Neural cell (in vitro differentiated cells): ENCODE measurements at regions not wholly inside any gene's neighbourhood (a gene's known extent, or its start where the extent isn't known, plus 50 kb on each side); places are given as distances from the start of the nearest gene placed in this dataset.

Experiments used
- H2AFZ ChIP-seq: fragments of 200-600, 300-800 bp; sonication (generic), shearing (Covaris generic); 2 replicates; pipeline ENCODE4 v1.6.0; 2014; ENCODE audit warnings: low read depth, mild to moderate bottlenecking, antibody characterized with exemption, low read length, moderate library complexity
- H3F3A ChIP-seq: fragments of 200-600 bp; shearing (Covaris generic); 2 replicates; pipeline ENCODE4 v1.6.1; 2016; ENCODE audit warnings: mild to moderate bottlenecking, moderate library complexity, mixed read lengths, antibody characterized with exemption, low read length; ENCODE audit not compliant: insufficient read depth, poor library complexity, severe bottlenecking
- H3K27ac ChIP-seq: fragments of 200-600, 300-800 bp; sonication (generic), shearing (Covaris generic); 2 replicates; pipeline ENCODE4 v1.5.1; 2014; ENCODE audit warnings: mild to moderate bottlenecking, low read length, moderate library complexity
- H3K27me3 ChIP-seq: fragments of 300-800, 200-600 bp; sonication (generic), shearing (Covaris generic); 2 replicates; pipeline ENCODE4 v1.6.0; 2014; ENCODE audit warnings: mild to moderate bottlenecking, low read depth, low read length, moderate library complexity; ENCODE audit not compliant: insufficient read depth
- H3K36me3 ChIP-seq: fragments of 300-800, 200-600 bp; sonication (generic), shearing (Covaris generic); 2 replicates; pipeline ENCODE4 v1.5.1; 2014; ENCODE audit warnings: mild to moderate bottlenecking, antibody characterized with exemption, low read length, moderate library complexity; ENCODE audit not compliant: insufficient read depth
- H3K4me2 ChIP-seq: fragments of 300-800, 200-600 bp; sonication (generic), shearing (Covaris generic); 2 replicates; pipeline ENCODE4 v1.6.0; 2014; ENCODE audit warnings: mild to moderate bottlenecking, low read length
- H3K4me3 ChIP-seq: fragments of 300-800, 200-600 bp; sonication (generic), shearing (Covaris generic); 2 replicates; pipeline ENCODE4 v1.5.1; 2014; ENCODE audit warnings: mild to moderate bottlenecking, low read length, moderate library complexity
- H3K79me2 ChIP-seq: fragments of 200-600 bp; shearing (Covaris generic); replicated peaks from 2 replicates; pipeline ENCODE4 v1.6.0; 2014; ENCODE audit warnings: mild to moderate bottlenecking, low read length, moderate library complexity; ENCODE audit not compliant: insufficient read depth
- H3K9ac ChIP-seq: fragments of 300-800, 200-600 bp; sonication (generic), shearing (Covaris generic); 2 replicates; pipeline ENCODE4 v1.6.1; 2016; ENCODE audit warnings: mild to moderate bottlenecking, low read length, mixed read lengths
- H3K9me2 ChIP-seq: fragments of 200-600 bp; shearing (Covaris generic); 2 replicates; pipeline ENCODE4 v1.6.1; 2016; ENCODE audit warnings: mild to moderate bottlenecking, low read length, mixed read lengths; ENCODE audit not compliant: insufficient read depth
- H3K9me3 ChIP-seq: fragments of 200-600, 300-800 bp; sonication (generic), shearing (Covaris generic); 2 replicates; pipeline ENCODE4 v1.6.1; 2016; ENCODE audit warnings: mild to moderate bottlenecking, mixed run types, low read length, moderate library complexity, mixed read lengths
- H4K20me1 ChIP-seq: fragments of 200-600 bp; shearing (Covaris generic); 2 replicates; pipeline ENCODE4 v1.6.1; 2016; ENCODE audit warnings: mild to moderate bottlenecking, mixed run types; ENCODE audit not compliant: insufficient read depth
- CTCF ChIP-seq: fragments of 450-650 bp; IDR thresholded peaks from 2 replicates; pipeline ENCODE4 v1.5.1; 2014; ENCODE audit warnings: antibody characterized with exemption, mild to moderate bottlenecking, moderate library complexity; ENCODE audit not compliant: poor library complexity, severe bottlenecking
- EP300 ChIP-seq: fragments of 450-650 bp; conservative IDR thresholded peaks from 2 replicates; pipeline ENCODE4 v1.6.1; 2014; ENCODE audit warnings: antibody characterized with exemption, mild to moderate bottlenecking, moderate library complexity; ENCODE audit not compliant: poor library complexity, severe bottlenecking
- EZH2 ChIP-seq: fragments of 200-600, 300-800 bp; shearing (Covaris generic), sonication (generic); IDR thresholded peaks from 2 replicates; pipeline ENCODE4 v1.6.1; 2014; ENCODE audit warnings: antibody characterized with exemption, low read length, borderline replicate concordance, mild to moderate bottlenecking; ENCODE audit not compliant: insufficient read depth, poor library complexity, severe bottlenecking
- MXI1 ChIP-seq: fragments of 450-650 bp; conservative IDR thresholded peaks from 2 replicates; pipeline ENCODE4 v1.6.1; 2014; ENCODE audit warnings: antibody characterized with exemption, mild to moderate bottlenecking; ENCODE audit not compliant: poor library complexity, severe bottlenecking
- POLR2AphosphoS5 ChIP-seq: IDR thresholded peaks from 2 replicates; pipeline ENCODE4 v1.6.1; 2012
- RAD21 ChIP-seq: fragments of 450-650 bp; conservative IDR thresholded peaks from 2 replicates; pipeline ENCODE4 v1.6.1; 2014; ENCODE audit warnings: antibody characterized with exemption, mild to moderate bottlenecking, moderate library complexity
- REST ChIP-seq: IDR thresholded peaks from 2 replicates; pipeline ENCODE4 v1.6.1; 2012; ENCODE audit warnings: borderline replicate concordance
- SMC3 ChIP-seq: fragments of 450-650 bp; conservative IDR thresholded peaks from 2 replicates; pipeline ENCODE4 v1.6.1; 2014; ENCODE audit warnings: antibody characterized with exemption, mild to moderate bottlenecking, moderate library complexity; ENCODE audit not compliant: poor library complexity
- TAF1 ChIP-seq: IDR thresholded peaks from 2 replicates; pipeline ENCODE4 v1.6.1; 2012; ENCODE audit warnings: low read depth

- no peak overlapping the region for H3K27ac ChIP-seq
- H3K36me3 ChIP-seq, result no peaks in the 10 kb centered on the region
- H2AFZ ChIP-seq, result no peak overlapping the region
- H3K4me2 ChIP-seq, result no peak overlapping the region
- no peak for TF ChIP-seq TAF1
- TF ChIP-seq EZH2, result no peak
- TF ChIP-seq CTCF, result peak; percentile 42
- H3K9ac ChIP-seq, result no peak overlapping the region
- no peaks in the 10 kb centered on the region for H3K27me3 ChIP-seq
- H3K4me3 ChIP-seq, result no peak overlapping the region
- no peaks in the 10 kb centered on the region for H3K79me2 ChIP-seq
- H3K9me3 ChIP-seq, result no peaks in the 10 kb centered on the region
- no peaks in the 10 kb centered on the region for H4K20me1 ChIP-seq
- H3K9me2 ChIP-seq, result no peaks in the 10 kb centered on the region
- no peaks in the 10 kb centered on the region for H3F3A ChIP-seq
Observed at GRCh38 chr11:27211370-27212127, 151.5 kb downstream of the CCDC34 start.

GRCh38 chr11:27210531-27210930, 152.5 kb downstream of the CCDC34 start:
- H3K9me2 ChIP-seq, result no peaks in the 10 kb centered on the region
- no peak overlapping the region for H2AFZ ChIP-seq
- no peak overlapping the region for H3K4me3 ChIP-seq
- no peak overlapping the region for H3K27ac ChIP-seq
- H3K36me3 ChIP-seq, result no peaks in the 10 kb centered on the region
- H3K9me3 ChIP-seq, result no peaks in the 10 kb centered on the region
- no peak overlapping the region for H3K9ac ChIP-seq
- no peaks in the 10 kb centered on the region for H3K79me2 ChIP-seq
- TF ChIP-seq SMC3 (no peak), MXI1 (no peak), EP300 (no peak), TAF1 (no peak), REST (no peak), CTCF (no peak), RAD21 (no peak), EZH2 (no peak), POLR2AphosphoS5 (no peak)
- H3F3A ChIP-seq, result no peaks in the 10 kb centered on the region
- no peaks in the 10 kb centered on the region for H3K27me3 ChIP-seq
- no peak overlapping the region for H3K4me2 ChIP-seq
- H4K20me1 ChIP-seq, result no peaks in the 10 kb centered on the region
